ENCODE measurements at regions not wholly inside any gene's neighbourhood (a gene's known extent, or its start where the extent isn't known, plus 50 kb on each side); places are given as distances from the start of the nearest gene placed in this dataset.

- H3K4me1 Mint-ChIP-seq (ENCODE audit: low read depth) = no peaks in the 10 kb centered on the region
- H3K36me3 Mint-ChIP-seq (ENCODE audit: insufficient read depth) = no peaks in the 10 kb centered on the region
- H3K27me3 Mint-ChIP-seq (ENCODE audit: low read depth) = peaks cover 8% of the 10 kb centered on the region
- DNase-seq (no peak), ATAC-seq (no peak)
- H3K4me3 Mint-ChIP-seq = no peak overlapping the region
- no peaks in the 10 kb centered on the region for H3K9me3 Mint-ChIP-seq
Measured at GRCh38 chr1:229941160-229941559, 125.9 kb upstream of the GALNT2 start.

- no peaks in the 10 kb centered on the region for H3K36me3 Mint-ChIP-seq (ENCODE audit: insufficient read depth)
- no peaks in the 10 kb centered on the region for H3K9me3 Mint-ChIP-seq
- peaks cover 8% of the 10 kb centered on the region for H3K27me3 Mint-ChIP-seq (ENCODE audit: low read depth)
- no peak for DNase-seq
- H3K4me1 Mint-ChIP-seq (ENCODE audit: low read depth) = no peaks in the 10 kb centered on the region
- H3K4me3 Mint-ChIP-seq = no peak overlapping the region
- ATAC-seq = no peak
Measured at GRCh38 chr1:229941831-229942230, 125.2 kb upstream of the GALNT2 start.

- no peaks in the 10 kb centered on the region for H3K36me3 Mint-ChIP-seq (ENCODE audit: insufficient read depth)
- H3K4me1 Mint-ChIP-seq (ENCODE audit: low read depth) = no peaks in the 10 kb centered on the region
- no peak overlapping the region for H3K4me3 Mint-ChIP-seq
- DNase-seq (no peak), ATAC-seq (no peak)
- no peaks in the 10 kb centered on the region for H3K9me3 Mint-ChIP-seq
- peaks cover 8% of the 10 kb centered on the region for H3K27me3 Mint-ChIP-seq (ENCODE audit: low read depth)
Measured at GRCh38 chr1:229942501-229942900, 124.5 kb upstream of the GALNT2 start.

- no peaks in the 10 kb centered on the region for H3K36me3 Mint-ChIP-seq (ENCODE audit: insufficient read depth)
- DNase-seq = no peak
- no peak for ATAC-seq
- no peaks in the 10 kb centered on the region for H3K4me1 Mint-ChIP-seq (ENCODE audit: low read depth)
- H3K9me3 Mint-ChIP-seq = no peaks in the 10 kb centered on the region
- no peak overlapping the region for H3K4me3 Mint-ChIP-seq
- H3K27me3 Mint-ChIP-seq (ENCODE audit: low read depth) = peaks cover 8% of the 10 kb centered on the region
Measured at GRCh38 chr1:229943148-229943714, 123.8 kb upstream of the GALNT2 start.

GRCh38 chr1:229943988-229944743 lies 122.9 kb upstream of the GALNT2 start:
- ATAC-seq (no peak), DNase-seq (no peak)
- peaks cover 8% of the 10 kb centered on the region for H3K27me3 Mint-ChIP-seq (ENCODE audit: low read depth)
- no peaks in the 10 kb centered on the region for H3K9me3 Mint-ChIP-seq
- H3K4me3 Mint-ChIP-seq = no peak overlapping the region
- H3K4me1 Mint-ChIP-seq (ENCODE audit: low read depth) = no peaks in the 10 kb centered on the region
- no peaks in the 10 kb centered on the region for H3K36me3 Mint-ChIP-seq (ENCODE audit: insufficient read depth)

GRCh38 chr1:229945795-229946194 lies 121.2 kb upstream of the GALNT2 start:
- H3K36me3 Mint-ChIP-seq (ENCODE audit: insufficient read depth) = no peaks in the 10 kb centered on the region
- no peak overlapping the region for H3K4me3 Mint-ChIP-seq
- no peaks in the 10 kb centered on the region for H3K9me3 Mint-ChIP-seq
- H3K27me3 Mint-ChIP-seq (ENCODE audit: low read depth) = peaks cover 5% of the 10 kb centered on the region
- no peaks in the 10 kb centered on the region for H3K4me1 Mint-ChIP-seq (ENCODE audit: low read depth)
- no peak for ATAC-seq
- DNase-seq = no peak

GRCh38 chr1:229947968-229948367 lies 119.1 kb upstream of the GALNT2 start:
- ATAC-seq = no peak
- no peaks in the 10 kb centered on the region for H3K4me1 Mint-ChIP-seq (ENCODE audit: low read depth)
- H3K27me3 Mint-ChIP-seq (ENCODE audit: low read depth) = peaks cover 5% of the 10 kb centered on the region
- H3K9me3 Mint-ChIP-seq = no peaks in the 10 kb centered on the region
- DNase-seq = no peak
- no peaks in the 10 kb centered on the region for H3K36me3 Mint-ChIP-seq (ENCODE audit: insufficient read depth)
- H3K4me3 Mint-ChIP-seq = no peak overlapping the region

- Mint-ChIP-seq H3K27me3 (ENCODE audit: low read depth) (peaks cover 5% of the 10 kb centered on the region), H3K36me3 (ENCODE audit: insufficient read depth) (no peaks in the 10 kb centered on the region), H3K9me3 (no peaks in the 10 kb centered on the region), H3K4me1 (ENCODE audit: low read depth) (peaks cover 4% of the 10 kb centered on the region), H3K4me3 (no peak overlapping the region)
- DNase-seq (no peak), ATAC-seq (no peak)
Measured at GRCh38 chr1:229948438-229948837, 118.6 kb upstream of the GALNT2 start.

GRCh38 chr1:229949500-229949899 lies 117.5 kb upstream of the GALNT2 start:
- no peaks in the 10 kb centered on the region for H3K9me3 Mint-ChIP-seq
- ATAC-seq (no peak), DNase-seq (no peak)
- no peaks in the 10 kb centered on the region for H3K36me3 Mint-ChIP-seq (ENCODE audit: insufficient read depth)
- H3K27me3 Mint-ChIP-seq (ENCODE audit: low read depth) = no peaks in the 10 kb centered on the region
- no peak overlapping the region for H3K4me3 Mint-ChIP-seq
- peaks cover 12% of the 10 kb centered on the region for H3K4me1 Mint-ChIP-seq (ENCODE audit: low read depth)

GRCh38 chr1:229950020-229950419 lies 117.0 kb upstream of the GALNT2 start:
- Mint-ChIP-seq H3K27me3 (ENCODE audit: low read depth) (no peaks in the 10 kb centered on the region), H3K4me1 (ENCODE audit: low read depth) (peaks cover 12% of the 10 kb centered on the region), H3K9me3 (no peaks in the 10 kb centered on the region), H3K36me3 (ENCODE audit: insufficient read depth) (no peaks in the 10 kb centered on the region), H3K4me3 (no peak overlapping the region)
- no peak for DNase-seq
- no peak for ATAC-seq

GRCh38 chr1:229950908-229951307 lies 116.1 kb upstream of the GALNT2 start:
- peaks cover 14% of the 10 kb centered on the region for H3K4me1 Mint-ChIP-seq (ENCODE audit: low read depth)
- H3K4me3 Mint-ChIP-seq = no peak overlapping the region

GRCh38 chr1:229951856-229952534 lies 115.0 kb upstream of the GALNT2 start:
- ATAC-seq (no peak), DNase-seq (no peak)
- Mint-ChIP-seq H3K4me1 (ENCODE audit: low read depth) (peaks cover 14% of the 10 kb centered on the region), H3K36me3 (ENCODE audit: insufficient read depth) (no peaks in the 10 kb centered on the region), H3K4me3 (no peak overlapping the region), H3K27me3 (ENCODE audit: low read depth) (no peaks in the 10 kb centered on the region), H3K9me3 (no peaks in the 10 kb centered on the region)

More at GRCh38 chr1:229950908-229951307, 116.1 kb upstream of the GALNT2 start:
- DNase-seq = no peak
- no peaks in the 10 kb centered on the region for H3K9me3 Mint-ChIP-seq
- no peaks in the 10 kb centered on the region for H3K36me3 Mint-ChIP-seq (ENCODE audit: insufficient read depth)
- no peak for ATAC-seq
- no peaks in the 10 kb centered on the region for H3K27me3 Mint-ChIP-seq (ENCODE audit: low read depth)

- Mint-ChIP-seq H3K4me1 (ENCODE audit: low read depth) (peaks cover 14% of the 10 kb centered on the region), H3K4me3 (no peak overlapping the region), H3K9me3 (peaks cover 5% of the 10 kb centered on the region), H3K36me3 (ENCODE audit: insufficient read depth) (no peaks in the 10 kb centered on the region), H3K27me3 (ENCODE audit: low read depth) (no peaks in the 10 kb centered on the region)
- ATAC-seq (no peak), DNase-seq (no peak)
Measured at GRCh38 chr1:229952670-229953520, 114.1 kb upstream of the GALNT2 start.

GRCh38 chr1:229953736-229954326 lies 113.2 kb upstream of the GALNT2 start:
- Mint-ChIP-seq H3K27me3 (ENCODE audit: low read depth) (no peaks in the 10 kb centered on the region), H3K9me3 (peaks cover 5% of the 10 kb centered on the region), H3K4me1 (ENCODE audit: low read depth) (peaks cover 14% of the 10 kb centered on the region), H3K4me3 (no peak overlapping the region), H3K36me3 (ENCODE audit: insufficient read depth) (no peaks in the 10 kb centered on the region)
- DNase-seq (no peak), ATAC-seq (no peak)

Data from activated T-cell treated with anti-CD3 and anti-CD28 coated beads, Interleukin-2, amount 50 U/mL, for 4 hours (primary cell).